Endothelial cell (in vitro differentiated cells): ENCODE measurements at regions not wholly inside any gene's neighbourhood (a gene's known extent, or its start where the extent isn't known, plus 50 kb on each side); places are given as distances from the start of the nearest gene placed in this dataset.

Source experiments
- DNase-seq: peaks from one replicate; pipeline ENCODE4 v3.0.0; 2021; ENCODE audit warnings: low spot score
- H3K27ac Mint-ChIP-seq: one replicate; pipeline ENCODE4 v1.8.0; 2021; ENCODE audit warnings: mixed read lengths, inconsistent platforms; ENCODE audit not compliant: unreplicated experiment
- H3K27me3 Mint-ChIP-seq: one replicate; pipeline ENCODE4 v1.8.0; 2021; ENCODE audit warnings: mild to moderate bottlenecking, moderate library complexity, mixed read lengths, inconsistent platforms; ENCODE audit not compliant: unreplicated experiment
- H3K36me3 Mint-ChIP-seq: one replicate; pipeline ENCODE4 v1.8.0; 2021; ENCODE audit warnings: mild to moderate bottlenecking, low read depth, mixed read lengths, inconsistent platforms; ENCODE audit not compliant: unreplicated experiment
- H3K4me1 Mint-ChIP-seq: one replicate; pipeline ENCODE4 v1.8.0; 2021; ENCODE audit warnings: mild to moderate bottlenecking, mixed read lengths, inconsistent platforms; ENCODE audit not compliant: unreplicated experiment
- H3K4me3 Mint-ChIP-seq: one replicate; pipeline ENCODE4 v1.8.0; 2021; ENCODE audit warnings: mild to moderate bottlenecking, mixed read lengths, inconsistent platforms; ENCODE audit not compliant: unreplicated experiment
- H3K9me3 Mint-ChIP-seq: one replicate; pipeline ENCODE4 v1.8.0; 2021; ENCODE audit warnings: mixed read lengths, inconsistent platforms; ENCODE audit not compliant: unreplicated experiment
- CTCF ChIP-seq: fragments of 200-600 bp; sonication (generic); IDR thresholded peaks from one replicate; pipeline ENCODE4 v1.5.0; 2021; ENCODE audit warnings: antibody characterized with exemption; ENCODE audit not compliant: unreplicated experiment

- no peak for TF ChIP-seq CTCF
- no peaks in the 10 kb centered on the region for H3K4me1 Mint-ChIP-seq
- H3K4me3 Mint-ChIP-seq: no peak overlapping the region
- H3K27me3 Mint-ChIP-seq: no peaks in the 10 kb centered on the region
- no peaks in the 10 kb centered on the region for H3K36me3 Mint-ChIP-seq
- H3K9me3 Mint-ChIP-seq: no peaks in the 10 kb centered on the region
- no peak overlapping the region for H3K27ac Mint-ChIP-seq
- no peak for DNase-seq
These were observed 136.3 kb downstream of the FOXG1 start for GRCh38 chr14:28902930-28903329.

GRCh38 chr14:28911521-28911920 lies 144.9 kb downstream of the FOXG1 start:
- TF ChIP-seq CTCF: no peak
- Mint-ChIP-seq H3K4me1 (no peaks in the 10 kb centered on the region), H3K4me3 (no peak overlapping the region), H3K27me3 (no peaks in the 10 kb centered on the region), H3K9me3 (no peaks in the 10 kb centered on the region), H3K27ac (no peak overlapping the region), H3K36me3 (no peaks in the 10 kb centered on the region)
- DNase-seq: no peak

GRCh38 chr14:28913056-28913455 lies 146.5 kb downstream of the FOXG1 start:
- DNase-seq: no peak
- H3K4me3 Mint-ChIP-seq: no peak overlapping the region

GRCh38 chr14:28926122-28926521 lies 159.5 kb downstream of the FOXG1 start:
- Mint-ChIP-seq H3K27ac (no peak overlapping the region), H3K36me3 (no peaks in the 10 kb centered on the region), H3K4me1 (no peaks in the 10 kb centered on the region), H3K27me3 (no peaks in the 10 kb centered on the region), H3K4me3 (no peak overlapping the region), H3K9me3 (no peaks in the 10 kb centered on the region)
- no peak for TF ChIP-seq CTCF
- DNase-seq: no peak

More at GRCh38 chr14:28913056-28913455, 146.5 kb downstream of the FOXG1 start:
- H3K9me3 Mint-ChIP-seq: no peaks in the 10 kb centered on the region
- no peak for TF ChIP-seq CTCF
- H3K27ac Mint-ChIP-seq: no peak overlapping the region
- H3K36me3 Mint-ChIP-seq: no peaks in the 10 kb centered on the region
- H3K27me3 Mint-ChIP-seq: no peaks in the 10 kb centered on the region
- no peaks in the 10 kb centered on the region for H3K4me1 Mint-ChIP-seq

GRCh38 chr14:28931999-28932398 lies 165.4 kb downstream of the FOXG1 start:
- no peaks in the 10 kb centered on the region for H3K27me3 Mint-ChIP-seq
- no peak for TF ChIP-seq CTCF
- H3K27ac Mint-ChIP-seq: no peak overlapping the region
- H3K36me3 Mint-ChIP-seq: no peaks in the 10 kb centered on the region
- peaks cover 2% of the 10 kb centered on the region for H3K4me1 Mint-ChIP-seq
- no peak for DNase-seq
- H3K4me3 Mint-ChIP-seq: no peak overlapping the region
- H3K9me3 Mint-ChIP-seq: no peaks in the 10 kb centered on the region
